ENCODE measurements at regions not wholly inside any gene's neighbourhood (a gene's known extent, or its start where the extent isn't known, plus 50 kb on each side); places are given as distances from the start of the nearest gene placed in this dataset.
"Not testable (repeated sequence)": the region's sequence is repeated elsewhere in the genome, so short reads cannot be mapped to it uniquely, and the experiment has no call there.

- DNase-seq (ENCODE audit: low read depth), result no peak
- no peak for TF ChIP-seq CTCF (IDR thresholded peaks at IDR 0.05; ENCODE audit: low read depth, low read length, missing control alignments)
- H3K4me3 ChIP-seq (ENCODE audit: low read depth, low read length), result no peak overlapping the region
Measured at GRCh38 chr6:4482461-4482860, 293.7 kb upstream of the CDYL start.

DNA sequence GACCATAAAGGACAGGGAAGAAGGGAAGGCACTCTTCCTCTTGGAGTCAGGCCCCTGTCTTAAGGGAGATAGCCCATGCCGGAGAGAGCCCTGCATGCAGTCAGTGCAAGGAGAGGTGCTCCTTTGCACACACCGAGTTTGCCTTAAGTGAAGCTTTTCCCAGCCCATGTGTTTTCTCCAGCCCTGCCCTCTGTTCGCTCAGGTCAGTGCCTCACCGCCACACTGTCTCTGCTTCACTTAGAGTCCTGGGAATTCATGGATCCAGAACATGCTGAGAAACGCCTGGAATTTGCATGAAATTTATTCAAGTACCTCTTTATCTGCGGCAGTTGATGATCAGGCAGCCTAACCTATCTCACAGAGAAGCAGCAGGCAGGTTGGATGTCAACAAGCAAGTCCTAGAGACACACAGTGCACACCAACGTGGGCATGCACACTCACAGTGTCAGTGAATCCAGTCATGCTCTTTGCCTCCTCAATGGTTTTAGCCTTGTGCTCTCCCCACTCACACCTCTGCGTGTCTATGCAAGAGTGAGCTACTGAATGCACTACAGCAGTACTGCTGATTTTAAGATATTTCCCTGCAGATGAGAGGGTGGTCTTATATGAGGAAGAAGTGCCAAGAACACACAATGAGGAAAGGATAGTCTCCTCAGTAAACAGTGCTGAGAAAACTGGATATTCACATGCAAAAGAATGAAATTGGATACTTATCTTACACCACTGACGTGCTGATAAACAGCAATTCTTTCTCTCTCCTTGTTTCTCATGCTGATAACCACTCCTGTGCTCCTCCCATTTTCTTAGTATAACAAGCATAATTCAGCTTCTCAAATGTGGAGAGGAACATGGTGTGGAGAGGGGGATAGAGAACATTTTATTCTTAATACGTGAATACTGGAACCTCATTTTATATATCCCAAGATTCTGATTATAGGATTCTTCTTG is 295.1 kb upstream of the CDYL start:
- DNase-seq (ENCODE audit: low read depth), result no peak
- no peak overlapping the region for H3K4me3 ChIP-seq (ENCODE audit: low read depth, low read length)
- TF ChIP-seq CTCF (IDR thresholded peaks at IDR 0.05; ENCODE audit: low read depth, low read length, missing control alignments), result no peak

GRCh38 chr6:4478098-4478497 is 298.1 kb upstream of the CDYL start:
- H3K4me3 ChIP-seq (ENCODE audit: low read depth, low read length), result no peak overlapping the region
- no peak for TF ChIP-seq CTCF (IDR thresholded peaks at IDR 0.05; ENCODE audit: low read depth, low read length, missing control alignments)
- no peak for DNase-seq (ENCODE audit: low read depth)

DNA sequence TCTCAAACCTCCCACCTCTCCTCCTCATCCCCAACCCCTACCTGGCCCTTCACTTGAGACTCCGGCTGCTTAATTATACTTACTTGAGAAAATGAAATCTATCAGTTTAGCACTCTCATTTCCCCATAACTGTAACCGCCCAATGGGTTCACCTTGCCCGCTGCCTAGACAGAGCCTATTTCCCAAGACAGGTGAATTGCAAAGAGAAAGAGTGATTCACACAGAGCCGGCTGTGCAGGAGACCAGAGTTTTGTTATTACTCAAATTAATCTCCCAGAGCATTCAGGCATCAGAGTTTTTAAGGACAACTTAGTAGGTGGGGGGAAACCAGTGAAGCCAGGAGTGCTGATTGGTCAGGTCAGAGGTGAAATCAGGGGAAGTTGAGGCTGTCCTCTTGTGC is 301.4 kb upstream of the CDYL start:
- no peak overlapping the region for H3K4me3 ChIP-seq (ENCODE audit: low read depth, low read length)
- TF ChIP-seq CTCF (IDR thresholded peaks at IDR 0.05; ENCODE audit: low read depth, low read length, missing control alignments), result no peak
- DNase-seq (ENCODE audit: low read depth), result peak; percentile 4

GRCh38 chr6:4472969-4473642 is 303.1 kb upstream of the CDYL start:
- no peak overlapping the region for H3K4me3 ChIP-seq (ENCODE audit: low read depth, low read length)
- DNase-seq (ENCODE audit: low read depth), result no peak
- TF ChIP-seq CTCF (IDR thresholded peaks at IDR 0.05; ENCODE audit: low read depth, low read length, missing control alignments), result no peak

DNA sequence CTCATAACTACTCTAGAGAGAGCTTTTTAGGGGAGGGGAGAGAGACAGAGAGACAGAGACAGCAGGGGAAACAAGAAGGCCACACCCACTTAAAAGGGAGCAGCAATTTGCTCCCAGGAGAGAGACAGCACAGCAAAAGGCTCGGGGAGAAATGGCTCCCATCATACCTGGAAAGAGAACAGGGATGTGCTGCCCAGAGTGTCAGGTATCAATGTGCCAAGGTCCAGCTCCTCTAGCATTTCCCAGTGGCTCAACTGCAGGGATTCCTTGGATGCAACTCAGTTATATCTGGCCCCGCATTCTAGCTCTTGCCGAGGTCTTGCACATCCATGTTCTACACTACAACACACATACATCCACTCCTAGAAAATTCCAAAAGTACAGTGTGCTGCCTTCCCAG is 304.0 kb upstream of the CDYL start:
- no peak for TF ChIP-seq CTCF (IDR thresholded peaks at IDR 0.05; ENCODE audit: low read depth, low read length, missing control alignments)
- no peak for DNase-seq (ENCODE audit: low read depth)
- H3K4me3 ChIP-seq (ENCODE audit: low read depth, low read length), result no peak overlapping the region

DNA sequence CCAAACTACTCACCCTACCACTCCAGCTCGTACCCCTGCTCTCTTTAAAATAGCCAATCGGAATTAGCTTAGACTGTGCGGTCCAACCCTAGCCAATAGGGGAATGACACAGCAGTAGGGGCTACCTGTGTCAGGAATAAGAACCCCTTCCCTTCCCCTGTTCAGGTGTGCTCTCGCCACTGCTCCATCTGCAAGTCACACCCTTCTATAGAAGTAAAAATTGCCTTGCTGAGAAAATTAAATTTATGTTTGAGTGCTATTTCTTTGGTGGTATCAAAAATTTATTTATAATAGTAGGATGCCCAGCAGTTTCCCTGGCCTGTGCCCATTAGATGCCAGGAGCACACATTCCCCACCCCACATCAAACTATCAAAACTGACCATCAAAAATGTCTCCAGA is 304.7 kb upstream of the CDYL start:
- not testable (repeated sequence) for H3K4me3 ChIP-seq (ENCODE audit: low read depth, low read length); DNase-seq (ENCODE audit: low read depth)
